ENCODE measurements at regions not wholly inside any gene's neighbourhood (a gene's known extent, or its start where the extent isn't known, plus 50 kb on each side); places are given as distances from the start of the nearest gene placed in this dataset.
"Not testable (repeated sequence)": the region's sequence is repeated elsewhere in the genome, so short reads cannot be mapped to it uniquely, and the experiment has no call there.

GRCh38 chr7:91435381-91436059 lies 171.3 kb downstream of the FZD1 start:
- in situ Hi-C loops (cut with MboI; ENCODE audit: low pct_unique_long_range_greater_than_20kb, low sequenced_read_pairs, unreplicated experiment): no loop called here
- TF ChIP-seq CTCF (IDR thresholded peaks at IDR 0.05; ENCODE audit: extremely low read depth, insufficient read depth, missing control alignments): no peak

GRCh38 chr7:91436655-91437054 lies 172.4 kb downstream of the FZD1 start:
- TF ChIP-seq CTCF (IDR thresholded peaks at IDR 0.05; ENCODE audit: extremely low read depth, insufficient read depth, missing control alignments): no peak
- no peak for DNase-seq (ENCODE audit: low spot score)
- in situ Hi-C loops (cut with MboI; ENCODE audit: low pct_unique_long_range_greater_than_20kb, low sequenced_read_pairs, unreplicated experiment): no loop called here

More at GRCh38 chr7:91435381-91436059, 171.3 kb downstream of the FZD1 start:
- DNase-seq (ENCODE audit: low spot score): no peak

DNA sequence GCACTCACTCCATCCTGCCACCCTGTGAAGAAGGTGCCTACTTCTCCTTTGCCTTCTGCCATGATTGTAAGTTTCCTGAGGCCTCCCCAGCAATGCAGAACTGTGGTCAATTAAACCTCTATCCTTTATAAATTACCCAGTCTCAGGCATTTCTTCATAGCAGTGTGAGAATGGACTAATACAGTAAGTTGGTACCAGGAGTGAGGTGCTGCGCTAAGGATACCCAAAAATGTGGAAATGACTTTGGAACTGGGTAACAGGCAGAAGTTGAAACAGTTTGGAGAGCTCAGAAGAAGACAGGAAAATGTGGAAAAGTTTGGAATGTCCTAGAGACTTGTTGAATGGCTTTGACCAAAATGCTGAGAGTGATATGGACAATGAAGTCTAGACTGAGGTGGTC lies 176.0 kb downstream of the FZD1 start:
- in situ Hi-C loops (cut with MboI; ENCODE audit: low pct_unique_long_range_greater_than_20kb, low sequenced_read_pairs, unreplicated experiment); DNase-seq (ENCODE audit: low spot score): not testable (repeated sequence)

DNA sequence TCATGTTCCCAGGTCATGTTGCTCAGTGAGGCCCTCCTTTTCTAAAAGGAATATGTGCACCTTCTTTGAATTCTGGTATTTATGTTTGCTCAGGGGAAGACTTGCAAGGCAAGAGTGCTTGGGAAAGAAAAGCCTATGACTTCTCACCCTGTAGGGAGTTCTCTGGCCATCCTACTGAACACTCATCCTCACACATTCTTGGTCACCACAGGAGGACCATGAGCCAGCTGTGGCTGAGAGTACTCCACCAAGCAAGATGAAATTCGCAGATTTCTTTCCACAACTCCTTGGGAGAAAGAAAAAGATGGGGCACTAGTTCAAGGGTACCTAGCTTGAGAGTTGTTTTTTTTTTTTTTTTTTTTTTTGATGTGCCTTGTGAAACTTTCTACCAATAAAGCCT lies 179.6 kb downstream of the FZD1 start:
- TF ChIP-seq CTCF (IDR thresholded peaks at IDR 0.05; ENCODE audit: extremely low read depth, insufficient read depth, missing control alignments): no peak
- no peak for DNase-seq (ENCODE audit: low spot score)
- in situ Hi-C loops (cut with MboI; ENCODE audit: low pct_unique_long_range_greater_than_20kb, low sequenced_read_pairs, unreplicated experiment): no loop called here

DNA sequence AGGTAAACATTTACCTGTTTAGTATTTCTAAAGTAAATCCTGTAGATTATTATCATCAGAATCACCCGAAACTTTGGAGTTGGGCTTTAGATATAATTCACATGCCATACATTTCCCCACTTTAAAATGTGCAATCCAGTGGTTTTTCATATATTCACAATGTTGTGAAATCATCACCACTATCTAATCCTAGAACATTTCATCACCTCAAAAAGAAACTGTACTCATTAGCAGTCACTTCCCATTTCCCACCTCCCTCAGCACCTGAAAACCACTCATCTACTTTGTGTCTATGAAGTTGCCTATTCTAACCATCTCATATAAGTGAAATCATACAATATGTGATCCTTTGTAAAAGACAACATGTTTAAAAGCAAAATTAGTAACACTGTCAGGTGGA lies 182.6 kb downstream of the FZD1 start:
- TF ChIP-seq CTCF (IDR thresholded peaks at IDR 0.05; ENCODE audit: extremely low read depth, insufficient read depth, missing control alignments): no peak

GRCh38 chr7:91455411-91455810 lies 191.2 kb downstream of the FZD1 start:
- in situ Hi-C loops (cut with MboI; ENCODE audit: low pct_unique_long_range_greater_than_20kb, low sequenced_read_pairs, unreplicated experiment): no loop called here
- DNase-seq (ENCODE audit: low spot score): no peak
- TF ChIP-seq CTCF (IDR thresholded peaks at IDR 0.05; ENCODE audit: extremely low read depth, insufficient read depth, missing control alignments): no peak

More for the DNA sequence above, 182.6 kb downstream of the FZD1 start:
- in situ Hi-C loops (cut with MboI; ENCODE audit: low pct_unique_long_range_greater_than_20kb, low sequenced_read_pairs, unreplicated experiment): no loop called here
- DNase-seq (ENCODE audit: low spot score): no peak

- DNase-seq (ENCODE audit: low spot score): no peak
- TF ChIP-seq CTCF (IDR thresholded peaks at IDR 0.05; ENCODE audit: extremely low read depth, insufficient read depth, missing control alignments): no peak
- in situ Hi-C loops (cut with MboI; ENCODE audit: low pct_unique_long_range_greater_than_20kb, low sequenced_read_pairs, unreplicated experiment): no loop called here
Measured at GRCh38 chr7:91457208-91457607, 193.0 kb downstream of the FZD1 start.
